ENCODE measurements at regions not wholly inside any gene's neighbourhood (a gene's known extent, or its start where the extent isn't known, plus 50 kb on each side); places are given as distances from the start of the nearest gene placed in this dataset.

DNA sequence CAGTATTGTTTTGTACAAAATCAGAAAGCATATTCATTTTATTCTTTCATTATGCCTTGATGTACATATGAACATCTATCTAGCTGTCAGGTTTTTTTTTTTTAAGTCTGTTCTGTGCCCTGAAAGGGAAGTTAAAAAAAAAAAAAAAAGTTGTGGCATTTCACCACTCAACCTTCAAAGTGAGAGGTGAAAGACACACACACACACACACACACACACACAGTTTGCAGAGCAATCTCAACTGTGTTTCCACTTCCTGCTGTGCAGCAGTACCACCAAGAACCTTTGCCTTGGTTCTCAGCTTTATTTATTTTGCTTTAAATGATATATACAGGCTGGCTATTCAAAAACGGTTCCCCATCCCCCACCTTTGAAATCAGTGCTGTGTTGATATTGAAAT lies 955.6 kb downstream of the GATA3 start:
- Histone ChIP-seq H3K36me3 (no peaks in the 10 kb centered on the region), H3K4me1 (no peaks in the 10 kb centered on the region), H3K9me3 (no peaks in the 10 kb centered on the region), H3K27ac (no peak overlapping the region), H3K4me3 (no peak overlapping the region), H3K27me3 (no peaks in the 10 kb centered on the region)
- TF ChIP-seq POLR2A (IDR thresholded peaks at IDR 0.05), result no peak
- TF ChIP-seq, protein P1, sequence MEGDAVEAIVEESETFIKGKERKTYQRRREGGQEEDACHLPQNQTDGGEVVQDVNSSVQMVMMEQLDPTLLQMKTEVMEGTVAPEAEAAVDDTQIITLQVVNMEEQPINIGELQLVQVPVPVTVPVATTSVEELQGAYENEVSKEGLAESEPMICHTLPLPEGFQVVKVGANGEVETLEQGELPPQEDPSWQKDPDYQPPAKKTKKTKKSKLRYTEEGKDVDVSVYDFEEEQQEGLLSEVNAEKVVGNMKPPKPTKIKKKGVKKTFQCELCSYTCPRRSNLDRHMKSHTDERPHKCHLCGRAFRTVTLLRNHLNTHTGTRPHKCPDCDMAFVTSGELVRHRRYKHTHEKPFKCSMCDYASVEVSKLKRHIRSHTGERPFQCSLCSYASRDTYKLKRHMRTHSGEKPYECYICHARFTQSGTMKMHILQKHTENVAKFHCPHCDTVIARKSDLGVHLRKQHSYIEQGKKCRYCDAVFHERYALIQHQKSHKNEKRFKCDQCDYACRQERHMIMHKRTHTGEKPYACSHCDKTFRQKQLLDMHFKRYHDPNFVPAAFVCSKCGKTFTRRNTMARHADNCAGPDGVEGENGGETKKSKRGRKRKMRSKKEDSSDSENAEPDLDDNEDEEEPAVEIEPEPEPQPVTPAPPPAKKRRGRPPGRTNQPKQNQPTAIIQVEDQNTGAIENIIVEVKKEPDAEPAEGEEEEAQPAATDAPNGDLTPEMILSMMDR (IDR thresholded peaks at IDR 0.05), result no peak
- no peak for DNase-seq

DNA sequence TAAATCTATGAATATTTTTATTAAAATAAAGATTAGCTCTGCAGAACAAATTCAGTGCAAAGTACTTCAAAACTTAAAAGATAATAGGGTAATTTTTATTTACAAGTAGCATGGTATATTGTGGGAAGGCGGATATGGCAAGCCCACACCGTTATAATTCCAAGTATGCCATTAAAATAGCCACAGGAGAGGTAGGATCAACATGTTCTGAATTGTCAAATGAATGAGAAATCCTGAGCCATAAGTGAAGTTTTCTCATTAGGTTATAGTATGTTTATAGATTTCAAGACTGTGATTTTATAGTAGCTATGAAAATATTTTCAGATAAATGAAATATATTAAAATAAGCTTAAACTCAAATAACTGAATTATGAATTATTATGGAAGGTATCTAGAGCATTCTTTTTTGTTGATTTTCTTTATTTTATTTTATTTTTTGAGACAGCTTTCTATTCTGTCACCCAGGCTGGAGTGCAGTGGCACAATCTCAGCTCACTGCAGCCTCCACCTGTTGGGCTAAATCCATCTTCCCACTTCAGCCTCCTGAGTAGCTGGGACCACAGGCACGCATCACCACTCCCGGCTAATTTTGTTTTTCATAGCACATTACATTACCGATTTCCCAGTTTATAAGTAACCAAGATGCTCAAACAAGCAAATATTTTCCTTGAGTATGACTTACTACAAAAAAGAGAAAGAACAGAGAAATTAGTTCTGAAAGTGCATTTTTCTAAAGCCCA lies 956.6 kb downstream of the GATA3 start:
- no peaks in the 10 kb centered on the region for H3K27me3 ChIP-seq
- no peaks in the 10 kb centered on the region for H3K36me3 ChIP-seq
- TF ChIP-seq POLR2A (IDR thresholded peaks at IDR 0.05), result no peak
- TF ChIP-seq, protein P1 (IDR thresholded peaks at IDR 0.05), result no peak
- H3K27ac ChIP-seq, result no peak overlapping the region
- no peak overlapping the region for H3K4me3 ChIP-seq
- no peaks in the 10 kb centered on the region for H3K4me1 ChIP-seq
- H3K9me3 ChIP-seq, result no peaks in the 10 kb centered on the region
- no peak for DNase-seq

DNA sequence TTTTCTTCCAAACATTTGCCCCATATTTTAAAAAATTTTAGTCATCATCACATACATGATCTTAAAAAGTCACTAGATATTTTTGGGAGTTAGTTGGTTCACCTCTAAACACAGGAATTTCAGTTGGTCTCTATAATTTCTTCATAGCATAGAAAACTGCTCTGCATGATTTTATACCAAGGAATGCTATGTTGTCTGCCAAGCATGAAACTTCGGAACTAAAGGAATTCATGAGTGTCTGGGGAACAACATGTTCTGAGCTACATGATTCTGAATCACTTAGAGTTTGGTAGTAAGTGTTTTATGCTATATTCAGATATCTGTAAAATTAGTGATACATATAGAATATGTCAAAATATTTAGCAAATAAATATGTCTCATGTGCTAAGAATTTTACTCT lies 957.8 kb downstream of the GATA3 start:
- Histone ChIP-seq H3K4me1 (no peaks in the 10 kb centered on the region), H3K36me3 (no peaks in the 10 kb centered on the region), H3K27me3 (no peaks in the 10 kb centered on the region), H3K9me3 (no peaks in the 10 kb centered on the region), H3K4me3 (no peak overlapping the region), H3K27ac (no peak overlapping the region)
- no peak for DNase-seq
- TF ChIP-seq POLR2A (IDR thresholded peaks at IDR 0.05), result no peak
- TF ChIP-seq, protein P1 (IDR thresholded peaks at IDR 0.05), result no peak

DNA sequence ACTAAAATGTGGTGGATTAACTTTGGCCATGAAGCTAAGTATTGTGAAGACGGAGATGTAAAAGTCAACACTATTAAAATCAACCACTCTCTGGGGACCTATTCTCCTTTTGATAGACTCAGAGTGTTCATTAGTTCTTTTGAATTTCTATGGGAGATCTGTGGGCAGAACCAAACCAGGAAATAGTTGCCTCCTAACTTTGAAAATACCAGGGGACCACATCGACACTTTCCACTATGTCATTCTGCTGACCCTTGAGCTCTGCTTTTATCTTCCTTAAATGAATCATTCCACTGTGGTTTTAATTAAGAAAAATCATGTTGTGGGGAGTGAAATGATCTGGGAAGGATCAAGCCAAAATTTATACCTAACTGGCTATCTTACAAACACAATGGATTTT lies 960.5 kb downstream of the GATA3 start:
- Histone ChIP-seq H3K27me3 (no peaks in the 10 kb centered on the region), H3K4me3 (no peak overlapping the region), H3K27ac (no peak overlapping the region), H3K4me1 (no peaks in the 10 kb centered on the region), H3K9me3 (no peaks in the 10 kb centered on the region), H3K36me3 (no peaks in the 10 kb centered on the region)
- no peak for DNase-seq
- TF ChIP-seq POLR2A (IDR thresholded peaks at IDR 0.05), result no peak
- TF ChIP-seq, protein P1 (IDR thresholded peaks at IDR 0.05), result no peak

DNA sequence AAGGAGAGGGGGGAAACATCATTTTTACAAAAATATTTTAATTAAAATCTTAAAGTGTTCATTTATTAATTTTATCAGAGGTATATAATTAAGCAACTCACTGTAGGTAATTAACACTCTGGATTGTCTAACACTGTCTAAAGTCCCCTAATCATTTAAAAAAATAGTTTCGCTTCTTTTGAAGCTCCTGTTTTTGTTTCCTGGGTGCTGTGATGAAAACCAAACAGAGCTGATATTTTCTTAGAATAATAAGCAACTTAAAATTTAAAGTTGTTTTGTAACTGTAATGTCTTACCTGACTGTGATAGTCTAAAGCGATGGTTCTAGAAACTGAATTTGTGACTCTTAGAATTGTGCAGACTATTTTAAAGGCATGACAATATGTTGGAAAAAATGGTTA lies 961.0 kb downstream of the GATA3 start:
- no peak for TF ChIP-seq POLR2A (IDR thresholded peaks at IDR 0.05)
- TF ChIP-seq, protein P1 (IDR thresholded peaks at IDR 0.05), result no peak
- Histone ChIP-seq H3K4me3 (no peak overlapping the region), H3K9me3 (no peaks in the 10 kb centered on the region), H3K36me3 (no peaks in the 10 kb centered on the region), H3K4me1 (no peaks in the 10 kb centered on the region), H3K27ac (no peak overlapping the region), H3K27me3 (no peaks in the 10 kb centered on the region)
- DNase-seq, result no peak

DNA sequence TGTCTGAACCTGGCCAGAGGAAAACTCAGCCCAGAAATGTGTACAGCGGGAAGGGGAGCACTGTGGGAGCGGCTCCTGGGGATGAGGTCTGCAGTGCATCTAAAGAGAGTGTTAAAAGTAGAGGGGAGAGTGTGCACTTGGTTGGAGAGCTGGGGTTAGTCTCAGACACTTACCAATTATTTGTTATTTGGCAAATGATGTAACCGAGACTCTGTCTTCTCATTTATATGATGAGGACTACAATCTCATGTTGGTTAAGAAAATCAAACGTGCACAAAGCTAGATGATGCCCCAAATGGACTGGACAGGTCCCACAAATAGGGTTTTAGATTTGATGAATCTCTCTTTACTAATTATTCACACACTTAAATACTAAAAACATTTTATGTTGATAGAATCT lies 962.4 kb downstream of the GATA3 start:
- Histone ChIP-seq H3K27ac (no peak overlapping the region), H3K36me3 (no peaks in the 10 kb centered on the region), H3K4me1 (no peaks in the 10 kb centered on the region), H3K27me3 (no peaks in the 10 kb centered on the region), H3K4me3 (no peak overlapping the region), H3K9me3 (no peaks in the 10 kb centered on the region)
- DNase-seq, result no peak
- TF ChIP-seq, protein P1 (IDR thresholded peaks at IDR 0.05), result no peak
- no peak for TF ChIP-seq POLR2A (IDR thresholded peaks at IDR 0.05)
